ENCODE measurements at regions not wholly inside any gene's neighbourhood (a gene's known extent, or its start where the extent isn't known, plus 50 kb on each side); places are given as distances from the start of the nearest gene placed in this dataset.
"Not testable (repeated sequence)": the region's sequence is repeated elsewhere in the genome, so short reads cannot be mapped to it uniquely, and the experiment has no call there.

DNA sequence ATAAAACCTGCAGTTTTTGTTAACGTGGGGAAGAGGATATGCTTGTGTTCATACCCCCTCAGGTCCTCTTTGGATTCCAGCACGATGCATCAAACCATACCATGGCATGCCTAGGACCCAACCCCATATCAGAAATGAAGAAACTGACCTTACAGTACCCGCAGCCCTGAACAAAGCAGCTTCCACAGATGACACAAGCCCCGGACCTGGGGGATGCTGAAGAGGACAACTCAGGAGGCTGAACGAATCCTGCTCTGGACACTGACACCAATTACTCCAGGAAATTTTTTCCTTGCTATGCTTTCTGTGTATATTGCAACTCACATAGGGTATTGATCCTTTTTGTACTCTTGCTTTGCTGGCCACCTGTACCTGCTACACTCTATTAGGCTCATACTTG is 129.6 kb downstream of the ZNF675 start:
- Histone ChIP-seq H3K36me3 (ENCODE audit: insufficient read depth, low read length) (no peaks in the 10 kb centered on the region), H3K4me3 (ENCODE audit: low read length) (no peak overlapping the region), H3K9ac (ENCODE audit: low read depth, low read length) (no peak overlapping the region), H3K27ac (ENCODE audit: low read depth, low read length) (no peak overlapping the region), H3K9me3 (ENCODE audit: insufficient read depth, low read depth, low read length) (peaks cover 73% of the 10 kb centered on the region), H3K4me1 (ENCODE audit: insufficient read depth, low read length) (no peaks in the 10 kb centered on the region), H3K27me3 (ENCODE audit: insufficient read depth, low read length) (no peaks in the 10 kb centered on the region)
- WGBS: 64% methylated on average over 5 of the region's 5 CpGs

DNA sequence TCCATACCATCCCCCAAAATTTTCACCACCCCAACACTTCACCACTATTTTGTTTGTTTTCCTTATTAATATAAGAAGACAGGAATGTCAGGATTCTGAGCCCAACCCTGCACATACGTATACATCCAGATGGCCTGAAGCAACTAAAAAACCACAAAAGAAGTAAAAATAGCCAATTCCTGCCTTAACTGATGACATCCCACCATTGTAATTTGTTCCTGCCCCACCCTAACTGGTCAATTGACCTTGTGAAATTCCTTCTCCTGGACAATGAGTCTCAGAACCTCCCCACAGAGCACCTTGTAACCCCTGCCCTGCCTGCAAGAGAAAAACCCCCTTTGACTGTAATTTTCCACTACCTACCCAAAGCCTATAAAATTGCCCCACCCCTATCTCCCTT is 132.5 kb downstream of the ZNF675 start:
- WGBS: 93% methylated on average over 1 of the region's 1 CpG
- H3K9ac ChIP-seq (ENCODE audit: low read depth, low read length): no peak overlapping the region

DNA sequence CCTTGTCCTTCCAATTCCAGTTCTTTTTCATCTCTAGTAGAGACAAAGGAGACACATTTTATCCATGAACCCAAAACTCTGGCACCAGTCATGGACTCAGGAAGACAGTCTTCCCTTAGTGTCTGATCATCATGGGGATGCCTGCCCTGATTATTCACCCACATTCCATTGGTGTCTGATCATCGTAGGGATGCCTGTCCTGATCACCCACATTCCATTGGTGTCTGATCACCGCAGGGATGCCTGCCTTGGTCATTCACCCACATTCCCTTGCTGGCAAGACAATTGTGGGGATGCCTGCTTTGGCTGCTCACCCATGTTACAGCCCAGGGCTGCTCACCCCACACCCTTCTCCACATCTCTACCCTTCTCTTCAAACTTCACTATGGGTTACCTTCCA is 136.9 kb downstream of the ZNF675 start:
- not testable (repeated sequence) for H3K4me3 ChIP-seq (ENCODE audit: low read length); H3K4me1 ChIP-seq (ENCODE audit: insufficient read depth, low read length); H3K27ac ChIP-seq (ENCODE audit: low read depth, low read length); H3K27me3 ChIP-seq (ENCODE audit: insufficient read depth, low read length); H3K36me3 ChIP-seq (ENCODE audit: insufficient read depth, low read length); H3K9ac ChIP-seq (ENCODE audit: low read depth, low read length)
- 65% methylated on average over 2 of the region's 2 CpGs for WGBS
- H3K9me3 ChIP-seq (ENCODE audit: insufficient read depth, low read depth, low read length): peaks cover 62% of the 10 kb centered on the region

More for the DNA sequence above, 132.5 kb downstream of the ZNF675 start:
- no peak overlapping the region for H3K4me3 ChIP-seq (ENCODE audit: low read length)
- no peaks in the 10 kb centered on the region for H3K36me3 ChIP-seq (ENCODE audit: insufficient read depth, low read length)
- peaks cover 65% of the 10 kb centered on the region for H3K9me3 ChIP-seq (ENCODE audit: insufficient read depth, low read depth, low read length)
- no peaks in the 10 kb centered on the region for H3K27me3 ChIP-seq (ENCODE audit: insufficient read depth, low read length)
- H3K27ac ChIP-seq (ENCODE audit: low read depth, low read length): no peak overlapping the region
- H3K4me1 ChIP-seq (ENCODE audit: insufficient read depth, low read length): no peaks in the 10 kb centered on the region

DNA sequence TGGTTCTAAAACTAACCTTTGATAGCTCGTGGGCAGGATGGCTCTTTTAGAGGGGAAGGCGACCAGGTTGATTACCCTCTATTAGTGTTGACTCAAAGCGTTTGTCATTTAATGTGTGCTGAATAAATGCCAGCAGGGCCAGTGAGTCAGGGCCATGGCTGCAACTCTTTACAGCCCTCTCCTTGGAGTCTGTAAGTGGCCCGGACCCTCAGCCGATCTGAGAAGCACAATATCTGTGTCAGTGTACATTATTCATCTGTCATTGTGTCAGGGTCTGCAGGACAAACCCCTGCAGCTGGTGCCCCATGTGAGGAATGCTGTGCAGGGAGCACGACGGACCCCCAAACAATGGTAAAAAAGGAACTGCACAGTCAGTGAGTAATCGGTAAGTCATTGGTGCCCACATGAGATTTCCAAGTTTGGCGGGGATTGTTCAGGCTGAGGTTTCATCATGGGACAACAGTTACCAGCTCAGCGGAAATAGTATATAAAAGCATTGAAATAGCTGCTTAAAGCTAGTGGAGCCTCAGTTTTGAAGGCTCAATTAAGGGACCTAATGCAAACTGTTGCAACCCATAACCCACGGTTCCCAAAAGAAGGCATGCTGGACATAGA is 139.1 kb downstream of the ZNF675 start:
- H3K36me3 ChIP-seq (ENCODE audit: insufficient read depth, low read length): no peaks in the 10 kb centered on the region
- H3K27ac ChIP-seq (ENCODE audit: low read depth, low read length): no peak overlapping the region
- peaks cover 62% of the 10 kb centered on the region for H3K9me3 ChIP-seq (ENCODE audit: insufficient read depth, low read depth, low read length)

DNA sequence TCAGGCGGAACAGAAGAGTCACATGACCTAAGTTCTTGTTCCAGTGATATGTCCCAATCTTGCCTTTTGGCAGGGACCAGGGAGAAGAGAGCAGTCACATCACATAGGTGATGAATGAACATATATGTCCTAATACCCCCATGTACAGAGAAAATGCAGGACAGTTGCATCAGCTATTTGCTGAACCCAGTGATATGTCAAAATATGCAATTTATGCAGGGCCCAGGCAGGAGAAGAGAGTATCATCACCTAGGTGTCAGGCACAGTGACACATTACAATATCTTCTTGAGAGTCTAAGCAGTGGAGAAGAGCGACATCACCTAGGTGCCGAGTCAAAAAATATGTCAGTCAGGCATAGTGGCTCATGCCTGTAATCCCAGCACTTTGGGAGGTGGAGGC is 139.9 kb downstream of the ZNF675 start:
- H3K27ac ChIP-seq (ENCODE audit: low read depth, low read length): no peak overlapping the region
- 82% methylated on average over 3 of the region's 3 CpGs for WGBS
- H3K9me3 ChIP-seq (ENCODE audit: insufficient read depth, low read depth, low read length): peaks cover 58% of the 10 kb centered on the region
- H3K4me3 ChIP-seq (ENCODE audit: low read length): no peak overlapping the region
- no peak overlapping the region for H3K9ac ChIP-seq (ENCODE audit: low read depth, low read length)
- H3K27me3 ChIP-seq (ENCODE audit: insufficient read depth, low read length): no peaks in the 10 kb centered on the region
- H3K36me3 ChIP-seq (ENCODE audit: insufficient read depth, low read length): no peaks in the 10 kb centered on the region
- no peaks in the 10 kb centered on the region for H3K4me1 ChIP-seq (ENCODE audit: insufficient read depth, low read length)

More for the DNA sequence above, 139.1 kb downstream of the ZNF675 start:
- 84% methylated on average over 11 of the region's 11 CpGs for WGBS
- no peaks in the 10 kb centered on the region for H3K27me3 ChIP-seq (ENCODE audit: insufficient read depth, low read length)
- H3K4me3 ChIP-seq (ENCODE audit: low read length): no peak overlapping the region
- no peaks in the 10 kb centered on the region for H3K4me1 ChIP-seq (ENCODE audit: insufficient read depth, low read length)
- no peak overlapping the region for H3K9ac ChIP-seq (ENCODE audit: low read depth, low read length)

DNA sequence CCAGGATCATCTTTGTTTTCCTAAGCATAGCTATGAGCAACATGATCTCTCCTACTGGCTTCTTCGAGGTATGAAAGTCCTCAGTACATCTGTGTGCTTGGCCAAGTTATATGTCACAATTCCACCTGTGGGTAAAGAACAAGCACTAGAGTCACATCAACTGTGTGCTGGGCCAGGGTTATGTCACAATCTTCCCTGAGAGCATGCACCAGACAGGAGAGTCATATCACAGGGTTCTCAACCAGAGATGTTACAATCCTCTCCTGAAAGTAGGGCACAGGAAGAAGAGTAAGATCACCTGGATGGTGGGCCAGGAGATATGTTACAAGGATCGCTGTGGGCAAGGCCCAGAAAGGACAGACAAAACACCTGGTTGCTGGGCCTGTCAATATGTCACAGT is 143.7 kb downstream of the ZNF675 start:
- Histone ChIP-seq H3K27me3 (ENCODE audit: insufficient read depth, low read length) (no peaks in the 10 kb centered on the region), H3K27ac (ENCODE audit: low read depth, low read length) (no peak overlapping the region), H3K36me3 (ENCODE audit: insufficient read depth, low read length) (no peaks in the 10 kb centered on the region), H3K9me3 (ENCODE audit: insufficient read depth, low read depth, low read length) (peaks cover 69% of the 10 kb centered on the region), H3K4me3 (ENCODE audit: low read length) (no peak overlapping the region), H3K4me1 (ENCODE audit: insufficient read depth, low read length) (no peaks in the 10 kb centered on the region), H3K9ac (ENCODE audit: low read depth, low read length) (no peak overlapping the region)
- WGBS: 73% methylated on average over 2 of the region's 2 CpGs

DNA sequence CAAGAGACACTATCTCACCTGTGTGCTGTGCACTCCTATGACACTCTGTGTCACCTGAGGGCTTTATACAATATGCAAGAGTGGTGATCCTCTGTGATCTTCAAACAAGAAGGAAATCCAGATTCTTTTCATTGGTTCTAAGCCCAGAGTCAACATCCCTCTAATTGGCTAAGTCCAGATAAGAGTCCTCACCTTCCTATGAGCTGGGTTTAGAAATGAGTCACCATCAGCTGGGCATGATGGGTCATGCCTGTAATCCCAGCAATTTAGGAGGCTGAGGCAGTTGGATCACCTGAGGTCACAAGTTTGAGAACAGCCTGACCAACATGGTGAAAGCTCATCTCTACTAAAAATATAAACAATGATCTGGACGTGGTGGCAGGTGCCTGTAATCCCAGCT is 144.4 kb downstream of the ZNF675 start:
- no peak overlapping the region for H3K4me3 ChIP-seq (ENCODE audit: low read length)
- H3K4me1 ChIP-seq (ENCODE audit: insufficient read depth, low read length): no peaks in the 10 kb centered on the region
- H3K27me3 ChIP-seq (ENCODE audit: insufficient read depth, low read length): no peaks in the 10 kb centered on the region
- no peak overlapping the region for H3K27ac ChIP-seq (ENCODE audit: low read depth, low read length)
- no peak overlapping the region for H3K9ac ChIP-seq (ENCODE audit: low read depth, low read length)
- H3K36me3 ChIP-seq (ENCODE audit: insufficient read depth, low read length): no peaks in the 10 kb centered on the region
- H3K9me3 ChIP-seq (ENCODE audit: insufficient read depth, low read depth, low read length): peaks cover 61% of the 10 kb centered on the region
- WGBS: 57% methylated on average over 1 of the region's 1 CpG

DNA sequence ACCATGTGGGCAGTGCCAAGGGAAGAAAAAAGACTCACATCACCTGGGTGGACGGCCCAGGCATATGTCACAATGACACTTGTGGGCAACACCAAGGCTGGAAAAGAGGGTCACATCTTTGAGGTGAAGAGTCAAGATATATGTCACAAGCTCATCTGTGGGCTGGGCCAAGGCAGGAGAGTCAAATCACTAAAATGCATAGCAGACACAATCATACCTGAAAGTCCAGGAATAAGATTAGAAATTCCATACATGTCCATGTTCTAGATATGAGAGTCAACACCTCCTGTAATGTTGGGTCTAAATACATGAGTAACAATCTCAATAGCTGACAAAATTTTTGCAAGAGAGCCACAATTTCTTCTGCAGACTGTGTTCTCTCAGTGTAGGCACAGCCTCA is 145.0 kb downstream of the ZNF675 start:
- no peak overlapping the region for H3K4me3 ChIP-seq (ENCODE audit: low read length)
- peaks cover 63% of the 10 kb centered on the region for H3K9me3 ChIP-seq (ENCODE audit: insufficient read depth, low read depth, low read length)
- no peak overlapping the region for H3K9ac ChIP-seq (ENCODE audit: low read depth, low read length)
- no peaks in the 10 kb centered on the region for H3K36me3 ChIP-seq (ENCODE audit: insufficient read depth, low read length)
- no peak overlapping the region for H3K27ac ChIP-seq (ENCODE audit: low read depth, low read length)
- H3K4me1 ChIP-seq (ENCODE audit: insufficient read depth, low read length): no peaks in the 10 kb centered on the region
- H3K27me3 ChIP-seq (ENCODE audit: insufficient read depth, low read length): no peaks in the 10 kb centered on the region
- WGBS: 59% methylated on average over 1 of the region's 1 CpG

DNA sequence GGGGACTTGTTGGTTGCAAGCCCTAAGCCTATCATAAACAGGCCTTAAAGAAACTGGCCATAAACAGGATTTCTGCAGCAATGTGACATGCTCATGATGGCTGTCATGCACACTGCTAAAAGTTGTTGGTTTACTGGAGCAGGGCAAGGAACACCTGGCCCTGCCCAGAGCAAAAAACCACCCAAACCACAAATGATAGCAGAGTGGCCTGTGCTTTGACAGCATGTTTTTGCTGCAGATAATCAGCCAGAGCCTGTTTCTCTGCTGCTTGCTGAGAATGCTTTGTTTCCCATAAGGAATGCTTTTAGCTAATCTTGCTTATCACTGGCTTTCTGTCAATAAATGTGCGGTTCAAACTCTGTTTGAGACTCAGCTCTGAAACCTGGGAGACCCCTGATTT is 144.9 kb upstream of the ZNF91 start:
- peaks cover 63% of the 10 kb centered on the region for H3K9me3 ChIP-seq (ENCODE audit: insufficient read depth, low read depth, low read length)
- H3K4me1 ChIP-seq (ENCODE audit: insufficient read depth, low read length): not testable (repeated sequence)
- 81% methylated on average over 1 of the region's 1 CpG for WGBS

DNA sequence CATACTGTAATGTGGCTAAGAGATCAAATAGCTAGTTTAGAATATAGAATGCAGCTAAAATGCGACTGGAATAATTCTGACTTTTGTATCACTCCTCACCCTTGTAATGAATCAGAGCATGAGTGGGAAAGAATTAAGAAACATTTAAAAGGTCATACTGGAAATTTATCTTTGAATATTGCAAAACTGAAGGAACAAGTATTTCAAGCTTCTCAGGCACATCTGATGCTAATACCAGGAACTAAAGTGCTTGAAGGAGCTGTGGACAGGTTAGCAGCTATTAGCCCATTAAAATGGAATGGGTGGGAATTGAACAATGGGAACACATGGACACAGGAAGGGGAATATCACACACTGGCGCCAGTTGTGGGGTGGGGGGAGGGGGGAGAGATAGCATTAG is 144.2 kb upstream of the ZNF91 start:
- Histone ChIP-seq H3K4me3 (ENCODE audit: low read length) (no peak overlapping the region), H3K27ac (ENCODE audit: low read depth, low read length) (no peak overlapping the region), H3K4me1 (ENCODE audit: insufficient read depth, low read length) (no peaks in the 10 kb centered on the region), H3K9ac (ENCODE audit: low read depth, low read length) (no peak overlapping the region), H3K27me3 (ENCODE audit: insufficient read depth, low read length) (no peaks in the 10 kb centered on the region), H3K36me3 (ENCODE audit: insufficient read depth, low read length) (no peaks in the 10 kb centered on the region), H3K9me3 (ENCODE audit: insufficient read depth, low read depth, low read length) (peaks cover 61% of the 10 kb centered on the region)
- WGBS: 78% methylated on average over 1 of the region's 2 CpGs

More for the DNA sequence above, 144.9 kb upstream of the ZNF91 start:
- not testable (repeated sequence) for H3K36me3 ChIP-seq (ENCODE audit: insufficient read depth, low read length); H3K9ac ChIP-seq (ENCODE audit: low read depth, low read length); H3K27me3 ChIP-seq (ENCODE audit: insufficient read depth, low read length); H3K4me3 ChIP-seq (ENCODE audit: low read length); H3K27ac ChIP-seq (ENCODE audit: low read depth, low read length)

DNA sequence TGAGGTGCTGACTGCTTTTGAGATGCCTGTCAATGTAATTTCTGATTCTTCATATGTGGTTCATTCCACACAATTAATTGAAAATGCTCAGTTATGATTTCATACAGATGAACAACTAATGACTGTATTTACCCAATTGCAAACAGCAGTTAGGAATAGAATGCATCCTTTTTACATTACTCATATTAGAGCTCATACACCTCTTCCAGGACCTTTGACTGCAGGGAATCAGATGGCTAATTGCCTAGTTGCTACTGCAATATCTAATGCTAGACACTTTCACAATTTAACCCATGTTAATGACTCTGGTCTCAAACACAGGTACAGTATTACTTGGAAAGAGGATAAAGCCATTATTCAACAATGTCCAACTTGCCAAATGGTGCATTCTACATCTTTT is 141.9 kb upstream of the ZNF91 start:
- not testable (repeated sequence) for H3K9ac ChIP-seq (ENCODE audit: low read depth, low read length); H3K4me3 ChIP-seq (ENCODE audit: low read length); H3K36me3 ChIP-seq (ENCODE audit: insufficient read depth, low read length); H3K27me3 ChIP-seq (ENCODE audit: insufficient read depth, low read length); H3K4me1 ChIP-seq (ENCODE audit: insufficient read depth, low read length); H3K27ac ChIP-seq (ENCODE audit: low read depth, low read length)
- peaks cover 60% of the 10 kb centered on the region for H3K9me3 ChIP-seq (ENCODE audit: insufficient read depth, low read depth, low read length)

DNA sequence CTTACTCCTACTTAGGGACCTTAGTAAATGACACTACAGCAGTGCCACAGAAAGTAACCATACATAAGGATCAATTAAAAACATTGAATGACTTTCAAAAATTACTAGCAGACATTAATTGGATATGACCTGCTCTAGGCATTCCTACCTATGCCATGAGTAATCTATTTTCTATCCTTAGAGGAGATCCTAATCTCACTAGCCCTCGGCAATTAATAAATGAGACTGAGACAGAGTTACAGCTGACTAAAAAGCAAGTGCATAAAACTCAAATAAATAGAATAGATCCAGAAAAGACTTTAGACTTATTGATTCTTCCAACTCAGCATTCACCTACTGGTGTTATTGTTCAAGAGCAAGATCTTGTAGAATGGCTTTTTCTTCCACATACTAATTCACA is 141.1 kb upstream of the ZNF91 start:
- not testable (repeated sequence) for H3K9ac ChIP-seq (ENCODE audit: low read depth, low read length); H3K4me3 ChIP-seq (ENCODE audit: low read length); H3K4me1 ChIP-seq (ENCODE audit: insufficient read depth, low read length); H3K27ac ChIP-seq (ENCODE audit: low read depth, low read length); H3K36me3 ChIP-seq (ENCODE audit: insufficient read depth, low read length); H3K27me3 ChIP-seq (ENCODE audit: insufficient read depth, low read length)
- WGBS: 90% methylated on average over 1 of the region's 1 CpG
- H3K9me3 ChIP-seq (ENCODE audit: insufficient read depth, low read depth, low read length): peaks cover 59% of the 10 kb centered on the region
